SK-N-SH treated with all-trans-retinoic acid at 6 μM for 48 hours (cell line): ENCODE measurements at regions not wholly inside any gene's neighbourhood (a gene's known extent, or its start where the extent isn't known, plus 50 kb on each side); places are given as distances from the start of the nearest gene placed in this dataset.

Experiments used
- ATAC-seq: fragments of 200-7000 bp; cut with Tn5 transposase; 3 replicates; pipeline ENCODE4 v1.9.1; 2020; ENCODE audit warnings: mild to moderate bottlenecking, moderate library complexity
- ARNTL ChIP-seq: fragments of 450-650 bp; formaldehyde crosslinking; IDR thresholded peaks from 2 replicates; pipeline ENCODE4 v1.5.0; 2020; ENCODE audit warnings: low read depth, mild to moderate bottlenecking, moderate library complexity, borderline replicate concordance
- BACH2 ChIP-seq: fragments of 250-450 bp; sonication (Bioruptor Pico); IDR thresholded peaks from 2 replicates; pipeline ENCODE4 v1.9.0; 2021; ENCODE audit warnings: mild to moderate bottlenecking, borderline replicate concordance
- CREB5 ChIP-seq: fragments of 250-450 bp; sonication (Bioruptor Pico); IDR thresholded peaks from 2 replicates; pipeline ENCODE4 v1.5.1; 2020; ENCODE audit warnings: low read depth, mild to moderate bottlenecking, moderate library complexity
- CSDC2 ChIP-seq: fragments of 250-450 bp; sonication (Bioruptor Pico); IDR thresholded peaks from 2 replicates; pipeline ENCODE4 v1.5.0; 2020; ENCODE audit warnings: mild to moderate bottlenecking, moderate library complexity
- CSRNP3 ChIP-seq: fragments of 250-450 bp; sonication (Bioruptor Pico); IDR thresholded peaks from 2 replicates; pipeline ENCODE4 v1.5.1; 2021; ENCODE audit warnings: mild to moderate bottlenecking, moderate library complexity
- ESRRG ChIP-seq: fragments of 250-450 bp; sonication (Bioruptor Pico); IDR thresholded peaks from 2 replicates; pipeline ENCODE4 v1.6.1; 2021; ENCODE audit warnings: mild to moderate bottlenecking
- GLIS3 ChIP-seq: fragments of 250-450 bp; sonication (Bioruptor Pico); IDR thresholded peaks from 2 replicates; pipeline ENCODE4 v1.5.0; 2020; ENCODE audit warnings: mild to moderate bottlenecking, moderate library complexity
- ISL1 ChIP-seq: fragments of 250-450 bp; sonication (Bioruptor Pico); IDR thresholded peaks from 2 replicates; pipeline ENCODE4 v2.1.2; 2022; ENCODE audit warnings: mild to moderate bottlenecking, moderate library complexity
- OSR1 ChIP-seq: fragments of 250-450 bp; sonication (Bioruptor Pico); IDR thresholded peaks from 2 replicates; pipeline ENCODE4 v1.8.0; 2022; ENCODE audit warnings: moderate library complexity, mild to moderate bottlenecking, inconsistent platforms
- PPARA ChIP-seq: fragments of 250-450 bp; sonication (Bioruptor Pico); IDR thresholded peaks from 2 replicates; pipeline ENCODE4 v1.5.0; 2020; ENCODE audit warnings: mild to moderate bottlenecking, borderline replicate concordance
- RARB ChIP-seq: fragments of 250-450 bp; sonication (Bioruptor Pico); IDR thresholded peaks from 2 replicates; pipeline ENCODE4 v1.8.0; 2021; ENCODE audit warnings: mild to moderate bottlenecking, moderate library complexity
- TCF4 ChIP-seq: fragments of 250-450 bp; sonication (Bioruptor Pico); IDR thresholded peaks from 2 replicates; pipeline ENCODE4 v1.8.0; 2021; ENCODE audit warnings: mild to moderate bottlenecking, moderate library complexity, borderline replicate concordance
- TSHZ2 ChIP-seq: fragments of 250-450 bp; sonication (Bioruptor Pico); IDR thresholded peaks from 2 replicates; pipeline ENCODE4 v1.5.0; 2020; ENCODE audit warnings: mild to moderate bottlenecking, moderate library complexity
- ZC3H10 ChIP-seq: fragments of 250-450 bp; sonication (Bioruptor Pico); IDR thresholded peaks from 2 replicates; pipeline ENCODE4 v1.5.1; 2021; ENCODE audit warnings: mild to moderate bottlenecking, moderate library complexity
- ZFP3 ChIP-seq: fragments of 250-450 bp; sonication (Bioruptor Pico); IDR thresholded peaks from 2 replicates; pipeline ENCODE4 v1.5.0; 2020; ENCODE audit warnings: mild to moderate bottlenecking, moderate library complexity
- ZFP30 ChIP-seq: fragments of 450-650 bp; formaldehyde crosslinking; IDR thresholded peaks from 2 replicates; pipeline ENCODE4 v1.5.0; 2022; ENCODE audit warnings: mild to moderate bottlenecking, moderate library complexity
- ZNF565 ChIP-seq: fragments of 450-650 bp; formaldehyde crosslinking; conservative IDR thresholded peaks from 2 replicates; pipeline ENCODE4 v1.5.0; 2020; ENCODE audit warnings: low read depth, mild to moderate bottlenecking, moderate library complexity
- ZNF70 ChIP-seq: fragments of 450-650 bp; formaldehyde crosslinking; IDR thresholded peaks from 2 replicates; pipeline ENCODE4 v1.5.0; 2020; ENCODE audit warnings: mild to moderate bottlenecking, moderate library complexity
- ZNF8 ChIP-seq: fragments of 450-650 bp; formaldehyde crosslinking; IDR thresholded peaks from 2 replicates; pipeline ENCODE4 v1.5.0; 2020; ENCODE audit warnings: mild to moderate bottlenecking, moderate library complexity
- TF ChIP-seq, protein P1 (sequence below): fragments of 250-450 bp; sonication (Bioruptor Pico); IDR thresholded peaks from 2 replicates; pipeline ENCODE4 v1.8.0; 2021; ENCODE audit warnings: low read depth, mild to moderate bottlenecking, moderate library complexity, borderline replicate concordance

DNA sequence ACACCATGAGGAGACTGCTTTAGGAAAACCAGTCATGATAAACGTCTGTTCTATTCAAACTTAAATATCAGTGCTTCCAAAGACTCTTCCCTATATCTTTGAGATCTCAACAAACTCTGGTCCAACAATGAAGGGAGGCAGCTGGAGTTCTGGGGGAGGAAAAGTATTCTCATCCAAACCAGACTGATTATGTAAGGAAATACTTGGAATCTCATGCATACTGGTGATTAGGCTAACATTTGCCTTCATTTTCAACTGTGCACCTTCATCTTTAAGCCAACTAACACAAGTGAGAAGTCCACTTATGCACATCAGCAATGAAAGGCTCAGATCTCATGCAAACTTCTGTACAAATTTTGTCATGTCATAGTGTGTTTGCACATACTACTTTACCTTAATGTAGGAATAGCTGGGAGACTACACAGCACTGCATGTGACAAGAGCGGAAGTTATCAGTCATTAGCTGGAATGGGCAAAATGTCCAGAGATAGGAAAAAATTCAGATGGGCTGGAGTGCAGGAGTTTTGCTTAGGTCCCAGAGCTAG lies 67.5 kb upstream of the STK17B start (continued):
- TF ChIP-seq TCF4 (CRISPR knock-in tag) = no peak
- TF ChIP-seq RARB (CRISPR knock-in tag) = no peak
- TF ChIP-seq CREB5 (CRISPR knock-in tag) = no peak
- TF ChIP-seq ZNF565 (CRISPR knock-in tag) = no peak
- no peak for TF ChIP-seq ZNF8

DNA sequence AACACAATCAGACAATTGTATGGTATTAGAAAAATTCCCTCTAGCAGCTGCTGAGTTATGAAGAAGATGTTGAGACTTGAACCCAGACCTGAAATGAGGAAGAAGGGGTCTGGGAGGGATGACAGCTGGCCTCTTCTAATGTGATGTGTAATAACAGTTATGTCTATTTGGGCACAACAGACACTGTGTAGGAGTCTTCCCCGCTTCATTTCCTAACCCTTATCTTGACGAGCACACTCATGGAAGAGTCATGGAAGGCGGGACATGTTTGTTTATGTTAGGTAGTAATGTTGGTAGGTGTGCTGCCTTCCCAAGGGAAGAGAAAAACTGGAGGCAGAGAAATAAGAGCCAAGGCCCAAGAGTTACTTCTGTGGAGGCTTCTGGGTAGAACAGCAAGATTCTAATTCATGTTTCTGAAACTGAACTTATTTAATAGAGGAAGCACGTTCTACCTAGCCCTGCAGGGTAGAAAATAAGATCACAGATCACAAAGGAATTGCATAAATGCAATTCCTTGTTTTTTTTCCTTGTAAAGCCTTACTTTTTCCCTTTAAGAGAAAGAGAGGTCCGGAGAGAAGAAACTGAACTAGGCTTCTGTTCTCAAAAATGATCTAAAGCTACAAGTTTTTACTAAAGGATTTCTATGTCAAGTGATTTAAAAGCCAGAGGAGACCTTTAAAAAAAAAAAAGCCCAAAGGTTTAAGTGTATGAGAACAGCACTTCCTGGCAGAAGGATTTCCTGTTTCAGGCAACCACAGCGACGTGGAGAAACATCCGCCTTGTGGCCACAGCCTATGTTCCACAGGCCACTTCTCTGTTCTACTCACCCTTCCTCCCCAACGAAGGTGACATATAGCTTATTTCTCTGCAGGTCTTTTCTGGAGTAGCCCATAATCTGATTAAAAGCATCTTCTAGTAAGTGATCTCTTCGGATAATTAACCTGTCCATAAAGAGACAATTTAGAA lies 68.5 kb upstream of the STK17B start:
- ATAC-seq = no peak
- TF ChIP-seq CREB5 (CRISPR knock-in tag) = no peak
- no peak for TF ChIP-seq GLIS3
- no peak for TF ChIP-seq PPARA (CRISPR knock-in tag)
- no peak for TF ChIP-seq TSHZ2 (CRISPR knock-in tag)
- no peak for TF ChIP-seq RARB (CRISPR knock-in tag)
- no peak for TF ChIP-seq CSRNP3 (CRISPR knock-in tag)
- no peak for TF ChIP-seq ZFP30 (CRISPR knock-in tag)
- no peak for TF ChIP-seq BACH2 (CRISPR knock-in tag)
- no peak for TF ChIP-seq ZNF70 (CRISPR knock-in tag)
- no peak for TF ChIP-seq ZFP3 (CRISPR knock-in tag)
- TF ChIP-seq, protein P1, sequence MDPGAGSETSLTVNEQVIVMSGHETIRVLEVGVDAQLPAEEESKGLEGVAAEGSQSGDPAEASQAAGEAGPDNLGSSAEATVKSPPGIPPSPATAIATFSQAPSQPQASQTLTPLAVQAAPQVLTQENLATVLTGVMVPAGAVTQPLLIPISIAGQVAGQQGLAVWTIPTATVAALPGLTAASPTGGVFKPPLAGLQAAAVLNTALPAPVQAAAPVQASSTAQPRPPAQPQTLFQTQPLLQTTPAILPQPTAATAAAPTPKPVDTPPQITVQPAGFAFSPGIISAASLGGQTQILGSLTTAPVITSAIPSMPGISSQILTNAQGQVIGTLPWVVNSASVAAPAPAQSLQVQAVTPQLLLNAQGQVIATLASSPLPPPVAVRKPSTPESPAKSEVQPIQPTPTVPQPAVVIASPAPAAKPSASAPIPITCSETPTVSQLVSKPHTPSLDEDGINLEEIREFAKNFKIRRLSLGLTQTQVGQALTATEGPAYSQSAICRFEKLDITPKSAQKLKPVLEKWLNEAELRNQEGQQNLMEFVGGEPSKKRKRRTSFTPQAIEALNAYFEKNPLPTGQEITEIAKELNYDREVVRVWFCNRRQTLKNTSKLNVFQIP (CRISPR knock-in tag) = no peak

- ATAC-seq = no peak
- TF ChIP-seq ZNF565 (CRISPR knock-in tag) = no peak
- TF ChIP-seq CSDC2 = no peak
- TF ChIP-seq PPARA (CRISPR knock-in tag) = no peak
- no peak for TF ChIP-seq ESRRG (CRISPR knock-in tag)
- TF ChIP-seq RARB (CRISPR knock-in tag) = no peak
- no peak for TF ChIP-seq ARNTL (CRISPR knock-in tag)
- TF ChIP-seq ZC3H10 = no peak
- TF ChIP-seq ISL1 (CRISPR knock-in tag) = no peak
- TF ChIP-seq ZFP30 (CRISPR knock-in tag) = no peak
- TF ChIP-seq OSR1 (CRISPR knock-in tag) = no peak
- TF ChIP-seq CREB5 (CRISPR knock-in tag) = no peak
- TF ChIP-seq TCF4 (CRISPR knock-in tag) = no peak
- no peak for TF ChIP-seq GLIS3
These were observed 69.8 kb upstream of the STK17B start for GRCh38 chr2:196241175-196241574.
